Right ventricle myocardium inferior (tissue), 1 donor: ENCODE measurements at regions not wholly inside any gene's neighbourhood (a gene's known extent, or its start where the extent isn't known, plus 50 kb on each side); places are given as distances from the start of the nearest gene placed in this dataset.
"Not testable (repeated sequence)": the region's sequence is repeated elsewhere in the genome, so short reads cannot be mapped to it uniquely, and the experiment has no call there.

Experiments
- ATAC-seq: fragments of 200-7000 bp; cut with Tn5 transposase; one replicate; pipeline ENCODE4 v1.9.1; 2020; ENCODE audit warnings: mild to moderate bottlenecking, moderate library complexity
- DNase-seq: peaks from one replicate; pipeline ENCODE4 v3.0.0; 2021; ENCODE audit errors: missing footprints
- intact Hi-C: fragments of 100-400 bp; cut with DNase I; formaldehyde crosslinking; loops from one replicate; pipeline ENCODE4 v1.11.0; 2022
- donor health status: DM: no; HTN: yes; CAD: no; lungs with severe emphysema.

GRCh38 chr11:13782390-13783075 is 114.1 kb downstream of the FAR1 start:
- intact Hi-C loops = no loop called here
- ATAC-seq = no peak
- no peak for DNase-seq

- intact Hi-C loops = no loop called here
- ATAC-seq (no peak), DNase-seq (no peak)
Observed at GRCh38 chr11:13784441-13784840, 116.0 kb downstream of the FAR1 start.

- intact Hi-C loops = no loop called here
- ATAC-seq (no peak), DNase-seq (no peak)
Observed at GRCh38 chr11:13784855-13785254, 116.4 kb downstream of the FAR1 start.

GRCh38 chr11:13786688-13787087 is 118.2 kb downstream of the FAR1 start:
- DNase-seq (no peak), ATAC-seq (no peak)
- intact Hi-C loops = no loop called here

- ATAC-seq, intact Hi-C loops, DNase-seq: not testable (repeated sequence)
Observed at GRCh38 chr11:13797616-13798015, 129.1 kb downstream of the FAR1 start.

- no peak for ATAC-seq
- intact Hi-C loops = no loop called here
- DNase-seq = no peak
Observed at GRCh38 chr11:13800901-13801300, 132.4 kb downstream of the FAR1 start.

- no peak for DNase-seq
Observed at GRCh38 chr11:13818325-13818724, 144.2 kb upstream of the SPON1 start.

GRCh38 chr11:13826505-13827278 is 135.8 kb upstream of the SPON1 start:
- intact Hi-C loops = no loop called here
- ATAC-seq = no peak
- no peak for DNase-seq

More at GRCh38 chr11:13818325-13818724, 144.2 kb upstream of the SPON1 start:
- ATAC-seq = no peak
- intact Hi-C loops = no loop called here

- no peak for ATAC-seq
- intact Hi-C loops = no loop called here
- no peak for DNase-seq
Observed at GRCh38 chr11:13831696-13832095, 130.8 kb upstream of the SPON1 start.

- ATAC-seq (no peak), DNase-seq (no peak)
- intact Hi-C loops = no loop called here
Observed at GRCh38 chr11:13834463-13834862, 128.1 kb upstream of the SPON1 start.

- intact Hi-C loops = no loop called here
- DNase-seq (no peak), ATAC-seq (no peak)
Observed at GRCh38 chr11:13836666-13837065, 125.9 kb upstream of the SPON1 start.

- ATAC-seq = no peak
- intact Hi-C loops = no loop called here
- DNase-seq = no peak
Observed at GRCh38 chr11:13837286-13837685, 125.2 kb upstream of the SPON1 start.

GRCh38 chr11:13841393-13841792 is 121.1 kb upstream of the SPON1 start:
- DNase-seq (no peak), ATAC-seq (no peak)
- intact Hi-C loops = no loop called here

GRCh38 chr11:13848031-13848430 is 114.5 kb upstream of the SPON1 start:
- intact Hi-C loops = no loop called here
- ATAC-seq (no peak), DNase-seq (no peak)

GRCh38 chr11:13850231-13851005 is 112.1 kb upstream of the SPON1 start:
- intact Hi-C loops = no loop called here
- ATAC-seq (no peak), DNase-seq (no peak)

GRCh38 chr11:13851691-13852090 is 110.8 kb upstream of the SPON1 start:
- DNase-seq = no peak
- no peak for ATAC-seq
- intact Hi-C loops = no loop called here

GRCh38 chr11:13852481-13852880 is 110.0 kb upstream of the SPON1 start:
- ATAC-seq (no peak), DNase-seq (no peak)
- intact Hi-C loops = no loop called here

GRCh38 chr11:13857828-13858227 is 104.7 kb upstream of the SPON1 start:
- DNase-seq = no peak
- ATAC-seq = no peak
- intact Hi-C loops = no loop called here

- no peak for ATAC-seq
- intact Hi-C loops = no loop called here
- DNase-seq = no peak
Observed at GRCh38 chr11:13859892-13860291, 102.6 kb upstream of the SPON1 start.

GRCh38 chr11:13861411-13861810 is 101.1 kb upstream of the SPON1 start:
- DNase-seq (no peak), ATAC-seq (no peak)
- intact Hi-C loops = no loop called here
